HUES6 (cell line): ENCODE measurements at regions not wholly inside any gene's neighbourhood (a gene's known extent, or its start where the extent isn't known, plus 50 kb on each side); places are given as distances from the start of the nearest gene placed in this dataset.

ENCODE experiments used
- H3K27ac ChIP-seq: 2 replicates; pipeline ENCODE4 v1.7.0; 2013; ENCODE audit warnings: low read depth, mild to moderate bottlenecking, low read length, inconsistent platforms
- H3K27me3 ChIP-seq: 2 replicates; pipeline ENCODE4 v1.6.1; 2013; ENCODE audit warnings: low read length; ENCODE audit not compliant: control insufficient read depth, insufficient read depth
- H3K36me3 ChIP-seq: 2 replicates; pipeline ENCODE4 v1.6.1; 2013; ENCODE audit warnings: low read length; ENCODE audit not compliant: control insufficient read depth, insufficient read depth
- H3K4me1 ChIP-seq: 2 replicates; pipeline ENCODE4 v1.6.1; 2013; ENCODE audit warnings: low read length; ENCODE audit not compliant: control insufficient read depth, insufficient read depth
- H3K4me3 ChIP-seq: 2 replicates; pipeline ENCODE4 v1.5.1; 2013; ENCODE audit warnings: low read depth, low read length
- H3K9ac ChIP-seq: one replicate; pipeline ENCODE4 v1.6.1; 2013; ENCODE audit warnings: mild to moderate bottlenecking, low read length
- H3K9me3 ChIP-seq: 2 replicates; pipeline ENCODE4 v1.6.1; 2013; ENCODE audit warnings: low read depth, low read length; ENCODE audit not compliant: control insufficient read depth, insufficient read depth

- no peak overlapping the region for H3K27ac ChIP-seq
- no peaks in the 10 kb centered on the region; the same call in 1 of the 2 replicates for H3K9me3 ChIP-seq
- no peak overlapping the region for H3K4me3 ChIP-seq
- 0 out of 2 replicates have a peak, but pooled peaks cover under 1% of the 10 kb centered on the region for H3K36me3 ChIP-seq
- no peaks in the 10 kb centered on the region for H3K27me3 ChIP-seq
- H3K4me1 ChIP-seq: no peaks in the 10 kb centered on the region
- no peak overlapping the region for H3K9ac ChIP-seq
Observed at GRCh38 chr6:138609801-138610430, 110.6 kb upstream of the NHSL1 start.

GRCh38 chr6:138610816-138611215, 111.5 kb upstream of the NHSL1 start:
- peaks cover 2% of the 10 kb centered on the region; the same call in 1 of the 2 replicates for H3K9me3 ChIP-seq
- no peak overlapping the region for H3K27ac ChIP-seq
- no peak overlapping the region for H3K4me3 ChIP-seq
- H3K4me1 ChIP-seq: no peaks in the 10 kb centered on the region
- no peak overlapping the region for H3K9ac ChIP-seq
- H3K36me3 ChIP-seq: 0 out of 2 replicates have a peak, but pooled peaks cover 2% of the 10 kb centered on the region
- H3K27me3 ChIP-seq: no peaks in the 10 kb centered on the region

- no peak overlapping the region for H3K9ac ChIP-seq
- H3K4me3 ChIP-seq: no peak overlapping the region
- H3K36me3 ChIP-seq: 0 out of 2 replicates have a peak, but pooled peaks cover 2% of the 10 kb centered on the region
Observed at GRCh38 chr6:138614151-138614550, 114.9 kb upstream of the NHSL1 start.

GRCh38 chr6:138618168-138618567, 118.9 kb upstream of the NHSL1 start:
- 0 out of 2 replicates have a peak, but pooled peaks cover 2% of the 10 kb centered on the region for H3K36me3 ChIP-seq
- H3K9ac ChIP-seq: no peak overlapping the region
- no peak overlapping the region for H3K27ac ChIP-seq
- H3K4me1 ChIP-seq: 0 out of 2 replicates have a peak, but pooled peaks cover 4% of the 10 kb centered on the region
- no peaks in the 10 kb centered on the region for H3K27me3 ChIP-seq
- no peak overlapping the region for H3K4me3 ChIP-seq
- peaks cover 2% of the 10 kb centered on the region; the same call in 1 of the 2 replicates for H3K9me3 ChIP-seq

More at GRCh38 chr6:138614151-138614550, 114.9 kb upstream of the NHSL1 start:
- H3K27ac ChIP-seq: no peak overlapping the region
- H3K27me3 ChIP-seq: no peaks in the 10 kb centered on the region
- peaks cover 2% of the 10 kb centered on the region; the same call in 1 of the 2 replicates for H3K9me3 ChIP-seq
- H3K4me1 ChIP-seq: no peaks in the 10 kb centered on the region

GRCh38 chr6:138620630-138621029, 121.3 kb upstream of the NHSL1 start:
- H3K27me3 ChIP-seq: no peaks in the 10 kb centered on the region
- no peak overlapping the region for H3K4me3 ChIP-seq
- H3K27ac ChIP-seq: no peak overlapping the region
- H3K9me3 ChIP-seq: no peaks in the 10 kb centered on the region
- H3K36me3 ChIP-seq: no peaks in the 10 kb centered on the region
- H3K9ac ChIP-seq: no peak overlapping the region
- 0 out of 2 replicates have a peak, but pooled peaks cover 4% of the 10 kb centered on the region for H3K4me1 ChIP-seq

- H3K27me3 ChIP-seq: no peaks in the 10 kb centered on the region
- no peaks in the 10 kb centered on the region for H3K9me3 ChIP-seq
- H3K9ac ChIP-seq: no peak overlapping the region
- 0 out of 2 replicates have a peak, but pooled peaks cover 4% of the 10 kb centered on the region for H3K4me1 ChIP-seq
- H3K36me3 ChIP-seq: no peaks in the 10 kb centered on the region
- H3K4me3 ChIP-seq: no peak overlapping the region
- H3K27ac ChIP-seq: no peak overlapping the region
Observed at GRCh38 chr6:138622967-138623366, 123.7 kb upstream of the NHSL1 start.

- H3K27me3 ChIP-seq: no peaks in the 10 kb centered on the region
- H3K4me1 ChIP-seq: no peaks in the 10 kb centered on the region
- H3K4me3 ChIP-seq: no peak overlapping the region
- no peak overlapping the region for H3K27ac ChIP-seq
- H3K9ac ChIP-seq: no peak overlapping the region
- no peaks in the 10 kb centered on the region for H3K9me3 ChIP-seq
- H3K36me3 ChIP-seq: no peaks in the 10 kb centered on the region
Observed at GRCh38 chr6:138631566-138631965, 132.3 kb upstream of the NHSL1 start.

GRCh38 chr6:138637822-138638221, 135.7 kb upstream of the CCDC28A start:
- Histone ChIP-seq H3K4me1 (no peaks in the 10 kb centered on the region), H3K27me3 (no peaks in the 10 kb centered on the region), H3K4me3 (no peak overlapping the region), H3K27ac (no peak overlapping the region), H3K36me3 (no peaks in the 10 kb centered on the region), H3K9me3 (no peaks in the 10 kb centered on the region), H3K9ac (no peak overlapping the region)

GRCh38 chr6:138638604-138639003, 135.0 kb upstream of the CCDC28A start:
- Histone ChIP-seq H3K9me3 (no peaks in the 10 kb centered on the region), H3K4me1 (no peaks in the 10 kb centered on the region), H3K36me3 (no peaks in the 10 kb centered on the region), H3K9ac (no peak overlapping the region), H3K27me3 (no peaks in the 10 kb centered on the region), H3K27ac (no peak overlapping the region), H3K4me3 (no peak overlapping the region)

- Histone ChIP-seq H3K27me3 (no peaks in the 10 kb centered on the region), H3K9me3 (no peaks in the 10 kb centered on the region), H3K27ac (no peak overlapping the region), H3K4me1 (no peaks in the 10 kb centered on the region), H3K4me3 (no peak overlapping the region), H3K36me3 (no peaks in the 10 kb centered on the region), H3K9ac (no peak overlapping the region)
Observed at GRCh38 chr6:138640028-138640427, 133.5 kb upstream of the CCDC28A start.

GRCh38 chr6:138643210-138643609, 130.4 kb upstream of the CCDC28A start:
- Histone ChIP-seq H3K4me1 (no peaks in the 10 kb centered on the region), H3K9me3 (no peaks in the 10 kb centered on the region), H3K36me3 (no peaks in the 10 kb centered on the region; the same call in 1 of the 2 replicates), H3K9ac (no peak overlapping the region), H3K27me3 (no peaks in the 10 kb centered on the region), H3K4me3 (no peak overlapping the region), H3K27ac (no peak overlapping the region)
